Ovary (tissue), 3 donors: ENCODE measurements at regions not wholly inside any gene's neighbourhood (a gene's known extent, or its start where the extent isn't known, plus 50 kb on each side); places are given as distances from the start of the nearest gene placed in this dataset.

Source experiments
- CTCF ChIP-seq, 3 donors: fragments of 450-650 bp in 2 of 3; fragments of 200-600 bp in 1 of 3; IDR thresholded peaks; one replicate each; pipeline versions ENCODE4 v1.5.1 to v1.8.0; 2016 to 2022; ENCODE audit warnings: antibody characterized with exemption in 3 of 3, mild to moderate bottlenecking in 1 of 3
- EP300 ChIP-seq: sonication (generic); formaldehyde crosslinking; IDR thresholded peaks from one replicate; pipeline ENCODE4 v1.6.1; 2017; ENCODE audit warnings: antibody characterized with exemption
- donor health status: DM: no; HTN: no; CAD: no.

GRCh38 chr5:166899343-166899742 lies 1392.1 kb upstream of the WWC1 start:
- TF ChIP-seq CTCF (IDR thresholded peaks at IDR 0.05), result no peak
- no peak for TF ChIP-seq EP300
